Osteocyte (in vitro differentiated cells): ENCODE measurements at regions not wholly inside any gene's neighbourhood (a gene's known extent, or its start where the extent isn't known, plus 50 kb on each side); places are given as distances from the start of the nearest gene placed in this dataset.

ENCODE experiments used
- DNase-seq: peaks from one replicate; pipeline ENCODE4 v3.0.0; 2021; ENCODE audit warnings: mixed read lengths; ENCODE audit not compliant: unreplicated experiment; ENCODE audit errors: extremely low spot score
- H3K27ac Mint-ChIP-seq: one replicate; pipeline ENCODE4 v1.8.0; 2021; ENCODE audit warnings: mild to moderate bottlenecking, mixed read lengths; ENCODE audit not compliant: unreplicated experiment
- H3K27me3 Mint-ChIP-seq: one replicate; pipeline ENCODE4 v1.8.0; 2021; ENCODE audit warnings: mixed read lengths; ENCODE audit not compliant: unreplicated experiment
- H3K36me3 Mint-ChIP-seq: one replicate; pipeline ENCODE4 v1.8.0; 2021; ENCODE audit warnings: mixed read lengths; ENCODE audit not compliant: unreplicated experiment
- H3K4me1 Mint-ChIP-seq: one replicate; pipeline ENCODE4 v1.8.0; 2021; ENCODE audit warnings: mixed read lengths; ENCODE audit not compliant: unreplicated experiment
- H3K4me3 Mint-ChIP-seq: one replicate; pipeline ENCODE4 v1.8.0; 2021; ENCODE audit warnings: mild to moderate bottlenecking, moderate library complexity, mixed read lengths; ENCODE audit not compliant: unreplicated experiment
- H3K9me3 Mint-ChIP-seq: one replicate; pipeline ENCODE4 v1.8.0; 2021; ENCODE audit warnings: mixed read lengths; ENCODE audit not compliant: unreplicated experiment
- CTCF ChIP-seq: fragments of 200-600 bp; sonication (generic); IDR thresholded peaks from 2 replicates; pipeline ENCODE4 v1.5.0; 2021; ENCODE audit warnings: antibody characterized with exemption, mild to moderate bottlenecking, moderate library complexity

GRCh38 chr11:70494559-70495350 lies 96.4 kb downstream of the CTTN start:
- Mint-ChIP-seq H3K27me3 (no peaks in the 10 kb centered on the region), H3K4me3 (no peak overlapping the region)

GRCh38 chr11:70495351-70496310 lies 97.3 kb downstream of the CTTN start:
- H3K27me3 Mint-ChIP-seq: no peaks in the 10 kb centered on the region
- DNase-seq: no peak
- H3K9me3 Mint-ChIP-seq: no peaks in the 10 kb centered on the region
- H3K4me1 Mint-ChIP-seq: no peaks in the 10 kb centered on the region
- no peak overlapping the region for H3K4me3 Mint-ChIP-seq
- H3K27ac Mint-ChIP-seq: no peak overlapping the region
- TF ChIP-seq CTCF: no peak
- H3K36me3 Mint-ChIP-seq: no peaks in the 10 kb centered on the region

More at GRCh38 chr11:70494559-70495350, 96.4 kb downstream of the CTTN start:
- no peaks in the 10 kb centered on the region for H3K4me1 Mint-ChIP-seq
- no peak for DNase-seq
- H3K9me3 Mint-ChIP-seq: no peaks in the 10 kb centered on the region
- no peak for TF ChIP-seq CTCF
- no peaks in the 10 kb centered on the region for H3K36me3 Mint-ChIP-seq
- no peak overlapping the region for H3K27ac Mint-ChIP-seq

- no peaks in the 10 kb centered on the region for H3K9me3 Mint-ChIP-seq
- TF ChIP-seq CTCF: no peak
- no peak overlapping the region for H3K27ac Mint-ChIP-seq
- no peaks in the 10 kb centered on the region for H3K36me3 Mint-ChIP-seq
- H3K4me1 Mint-ChIP-seq: no peaks in the 10 kb centered on the region
- H3K4me3 Mint-ChIP-seq: no peak overlapping the region
- H3K27me3 Mint-ChIP-seq: no peaks in the 10 kb centered on the region
- DNase-seq: no peak
Observed at GRCh38 chr11:70496591-70497535, 98.5 kb downstream of the CTTN start.

- no peak for TF ChIP-seq CTCF
- Mint-ChIP-seq H3K27me3 (no peaks in the 10 kb centered on the region), H3K4me3 (no peak overlapping the region), H3K4me1 (no peaks in the 10 kb centered on the region), H3K9me3 (no peaks in the 10 kb centered on the region), H3K27ac (no peak overlapping the region), H3K36me3 (no peaks in the 10 kb centered on the region)
- DNase-seq: no peak
Observed at GRCh38 chr11:70497536-70498075, 99.3 kb downstream of the CTTN start.
